Activated CD8-positive, alpha-beta T cell treated with anti-CD3 and anti-CD28 coated beads for 36 hours (primary cell): ENCODE measurements at regions not wholly inside any gene's neighbourhood (a gene's known extent, or its start where the extent isn't known, plus 50 kb on each side); places are given as distances from the start of the nearest gene placed in this dataset.

Experiments used
- ATAC-seq: fragments of 200-7000 bp; cut with Tn5 transposase; one replicate; pipeline ENCODE4 v1.10.0; 2021; ENCODE audit warnings: mild to moderate bottlenecking, moderate library complexity
- CTCF ChIA-PET: fragments of 350-600 bp; sonication (Branson Sonifier 250); formaldehyde crosslinking; loops from one replicate; lab custom pipeline; 2021; ENCODE audit warnings: antibody characterized with exemption; lab: Charles Lee
- POLR2A ChIA-PET: fragments of 350-600 bp; sonication (Branson Sonifier 250); formaldehyde crosslinking; loops from one replicate; lab custom pipeline; 2021; ENCODE audit warnings: antibody characterized with exemption; lab: Charles Lee
- DNase-seq: peaks from one replicate; pipeline ENCODE4 v3.0.0-alpha.2; 2020
- H3K27ac Mint-ChIP-seq: one replicate; pipeline ENCODE4 v1.8.0; 2021; ENCODE audit warnings: mild to moderate bottlenecking, mixed read lengths
- H3K27me3 Mint-ChIP-seq: one replicate; pipeline ENCODE4 v1.8.0; 2021; ENCODE audit warnings: mixed read lengths
- H3K36me3 Mint-ChIP-seq: one replicate; pipeline ENCODE4 v1.8.0; 2021; ENCODE audit warnings: low read depth, mixed read lengths
- H3K4me1 Mint-ChIP-seq: one replicate; pipeline ENCODE4 v1.8.0; 2021; ENCODE audit warnings: low read depth, mixed read lengths
- H3K4me3 Mint-ChIP-seq: one replicate; pipeline ENCODE4 v1.8.0; 2021; ENCODE audit warnings: mild to moderate bottlenecking, moderate library complexity, mixed read lengths
- H3K9me3 Mint-ChIP-seq: one replicate; pipeline ENCODE4 v1.8.0; 2021; ENCODE audit warnings: mixed read lengths
- intact Hi-C: fragments of 100-400 bp; cut with micrococcal nuclease; formaldehyde crosslinking; loops from one replicate; pipeline ENCODE4 v1.10.0; 2022
- TF ChIP-seq, protein P1 (sequence below): fragments of 200-600 bp; IDR thresholded peaks from one replicate; pipeline ENCODE4 v1.8.0; 2022; ENCODE audit warnings: antibody characterized with exemption, mild to moderate bottlenecking

DNA sequence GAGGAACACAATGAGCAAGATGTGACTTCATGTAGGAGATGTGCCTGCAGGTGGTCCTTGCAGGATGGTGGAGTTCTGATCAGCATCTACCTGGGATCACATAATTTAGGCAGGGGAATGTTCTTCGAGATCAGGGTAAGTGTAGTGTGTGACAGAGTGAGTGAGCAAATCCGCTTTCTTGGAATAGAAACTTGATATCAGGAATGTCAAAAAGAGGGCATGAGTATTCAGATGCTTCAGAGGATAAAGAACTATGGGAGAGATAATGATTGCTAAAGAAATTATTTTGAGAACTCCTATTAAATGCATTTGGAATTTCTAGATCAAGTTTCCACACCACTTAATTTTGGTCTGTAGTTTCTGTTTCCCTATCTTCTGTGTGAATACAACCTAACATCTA lies 463.6 kb upstream of the SLC14A2 start:
- Mint-ChIP-seq H3K9me3 (no peaks in the 10 kb centered on the region), H3K4me3 (no peak overlapping the region), H3K27me3 (peaks cover 10% of the 10 kb centered on the region), H3K4me1 (no peaks in the 10 kb centered on the region), H3K27ac (no peak overlapping the region), H3K36me3 (no peaks in the 10 kb centered on the region)
- intact Hi-C loops: no loop called here
- CTCF ChIA-PET: no interaction called here
- POLR2A ChIA-PET: no interaction called here
- ATAC-seq: no peak
- TF ChIP-seq, protein P1, sequence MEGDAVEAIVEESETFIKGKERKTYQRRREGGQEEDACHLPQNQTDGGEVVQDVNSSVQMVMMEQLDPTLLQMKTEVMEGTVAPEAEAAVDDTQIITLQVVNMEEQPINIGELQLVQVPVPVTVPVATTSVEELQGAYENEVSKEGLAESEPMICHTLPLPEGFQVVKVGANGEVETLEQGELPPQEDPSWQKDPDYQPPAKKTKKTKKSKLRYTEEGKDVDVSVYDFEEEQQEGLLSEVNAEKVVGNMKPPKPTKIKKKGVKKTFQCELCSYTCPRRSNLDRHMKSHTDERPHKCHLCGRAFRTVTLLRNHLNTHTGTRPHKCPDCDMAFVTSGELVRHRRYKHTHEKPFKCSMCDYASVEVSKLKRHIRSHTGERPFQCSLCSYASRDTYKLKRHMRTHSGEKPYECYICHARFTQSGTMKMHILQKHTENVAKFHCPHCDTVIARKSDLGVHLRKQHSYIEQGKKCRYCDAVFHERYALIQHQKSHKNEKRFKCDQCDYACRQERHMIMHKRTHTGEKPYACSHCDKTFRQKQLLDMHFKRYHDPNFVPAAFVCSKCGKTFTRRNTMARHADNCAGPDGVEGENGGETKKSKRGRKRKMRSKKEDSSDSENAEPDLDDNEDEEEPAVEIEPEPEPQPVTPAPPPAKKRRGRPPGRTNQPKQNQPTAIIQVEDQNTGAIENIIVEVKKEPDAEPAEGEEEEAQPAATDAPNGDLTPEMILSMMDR: no peak
- no peak for DNase-seq

DNA sequence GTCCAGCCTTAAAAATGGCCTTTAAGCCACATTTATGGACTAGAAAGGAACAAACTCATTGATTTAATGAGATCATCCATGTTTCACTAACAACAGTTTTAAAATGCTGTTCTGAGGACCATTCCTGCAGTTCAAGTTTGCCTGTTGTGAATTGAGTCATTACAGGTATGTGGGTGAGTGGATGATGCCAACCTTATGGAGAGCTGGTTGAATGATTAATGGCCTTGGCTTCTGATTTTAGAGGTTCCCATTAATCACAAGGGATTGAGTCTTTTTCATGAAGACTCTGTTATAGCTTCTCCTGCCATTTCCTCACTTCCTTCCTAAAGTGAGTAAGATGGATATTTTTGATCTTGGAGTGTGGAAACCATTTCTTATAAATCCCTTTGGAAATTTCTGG lies 459.8 kb upstream of the SLC14A2 start:
- POLR2A ChIA-PET: no interaction called here
- Mint-ChIP-seq H3K36me3 (no peaks in the 10 kb centered on the region), H3K4me3 (no peak overlapping the region), H3K4me1 (no peaks in the 10 kb centered on the region), H3K27me3 (peaks cover 8% of the 10 kb centered on the region), H3K9me3 (no peaks in the 10 kb centered on the region), H3K27ac (no peak overlapping the region)
- intact Hi-C loops: no loop called here
- DNase-seq (no peak), ATAC-seq (no peak)
- TF ChIP-seq, protein P1: no peak
- CTCF ChIA-PET: no interaction called here

GRCh38 chr18:45156946-45157345 lies 458.3 kb upstream of the SLC14A2 start:
- TF ChIP-seq, protein P1: no peak
- Mint-ChIP-seq H3K4me3 (no peak overlapping the region), H3K27me3 (peaks cover 7% of the 10 kb centered on the region), H3K36me3 (no peaks in the 10 kb centered on the region), H3K4me1 (no peaks in the 10 kb centered on the region), H3K9me3 (no peaks in the 10 kb centered on the region), H3K27ac (no peak overlapping the region)
- no peak for DNase-seq
- CTCF ChIA-PET: interaction anchor here (1.3 kb wide), 1 partner anchor 912 kb away, joined by 3 read pairs; no protein-coding TSS in a partner anchor
- no peak for ATAC-seq
- intact Hi-C loops: no loop called here
- POLR2A ChIA-PET: no interaction called here

DNA sequence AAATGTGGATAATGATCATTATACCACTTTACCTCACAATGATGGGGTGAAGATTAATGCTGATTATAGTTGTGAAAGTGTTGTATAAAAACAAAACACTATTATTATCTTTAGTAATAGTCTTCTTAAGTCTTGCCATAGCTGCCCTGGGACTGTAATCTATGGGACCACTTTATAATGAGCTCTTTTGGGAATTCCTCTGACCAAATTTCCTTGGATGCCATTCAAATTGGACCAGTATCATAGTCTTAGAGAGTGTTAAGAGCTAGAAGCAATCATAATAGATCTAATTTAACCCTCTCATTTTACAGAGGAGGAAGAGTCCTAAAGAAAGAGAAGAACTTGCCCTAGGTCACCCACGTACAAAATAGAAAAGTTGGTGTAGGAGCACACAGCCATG lies 457.7 kb upstream of the SLC14A2 start:
- POLR2A ChIA-PET: no interaction called here
- Mint-ChIP-seq H3K27ac (no peak overlapping the region), H3K36me3 (no peaks in the 10 kb centered on the region), H3K4me3 (no peak overlapping the region), H3K4me1 (no peaks in the 10 kb centered on the region), H3K27me3 (peaks cover 7% of the 10 kb centered on the region), H3K9me3 (no peaks in the 10 kb centered on the region)
- no peak for ATAC-seq
- CTCF ChIA-PET: interaction anchor here (1.3 to 1.8 kb wide), 2 partner anchors 55 to 913 kb away, joined by 3 to 7 read pairs; no protein-coding TSS in a partner anchor
- TF ChIP-seq, protein P1: no peak
- no peak for DNase-seq
- intact Hi-C loops: no loop called here

GRCh38 chr18:45161850-45162249 lies 453.4 kb upstream of the SLC14A2 start:
- H3K4me3 Mint-ChIP-seq: no peak overlapping the region

More at GRCh38 chr18:45161850-45162249, 453.4 kb upstream of the SLC14A2 start:
- no peak overlapping the region for H3K27ac Mint-ChIP-seq
- TF ChIP-seq, protein P1: no peak
- CTCF ChIA-PET: no interaction called here
- H3K4me1 Mint-ChIP-seq: no peaks in the 10 kb centered on the region
- intact Hi-C loops: no loop called here
- ATAC-seq (no peak), DNase-seq (no peak)
- peaks cover 5% of the 10 kb centered on the region for H3K27me3 Mint-ChIP-seq
- no peaks in the 10 kb centered on the region for H3K36me3 Mint-ChIP-seq
- POLR2A ChIA-PET: no interaction called here
- no peaks in the 10 kb centered on the region for H3K9me3 Mint-ChIP-seq
